Testis (tissue), 2 donors: ENCODE measurements at regions not wholly inside any gene's neighbourhood (a gene's known extent, or its start where the extent isn't known, plus 50 kb on each side); places are given as distances from the start of the nearest gene placed in this dataset.

ENCODE experiments used
- CTCF ChIP-seq, 3 experiments: fragments of 450-650 bp in 2 of 3; fragments of 200-600 bp in 1 of 3; sonication (generic) in 1 of 3; IDR thresholded peaks; one replicate each; pipeline ENCODE4 v1.5.1; 2016 to 2019; ENCODE audit warnings: antibody characterized with exemption in 3 of 3, mild to moderate bottlenecking in 2 of 3, moderate library complexity in 1 of 3
- POLR2A ChIP-seq: fragments of 450-650 bp; IDR thresholded peaks from one replicate; pipeline ENCODE4 v1.6.1; 2017; ENCODE audit warnings: antibody characterized with exemption, mild to moderate bottlenecking, moderate library complexity

GRCh38 chr15:95019907-95020306, 788.5 kb downstream of the MCTP2 start:
- TF ChIP-seq CTCF (IDR thresholded peaks at IDR 0.05) (no peak), POLR2A (no peak)
